ENCODE measurements at regions not wholly inside any gene's neighbourhood (a gene's known extent, or its start where the extent isn't known, plus 50 kb on each side); places are given as distances from the start of the nearest gene placed in this dataset.

- TF ChIP-seq, protein P1, sequence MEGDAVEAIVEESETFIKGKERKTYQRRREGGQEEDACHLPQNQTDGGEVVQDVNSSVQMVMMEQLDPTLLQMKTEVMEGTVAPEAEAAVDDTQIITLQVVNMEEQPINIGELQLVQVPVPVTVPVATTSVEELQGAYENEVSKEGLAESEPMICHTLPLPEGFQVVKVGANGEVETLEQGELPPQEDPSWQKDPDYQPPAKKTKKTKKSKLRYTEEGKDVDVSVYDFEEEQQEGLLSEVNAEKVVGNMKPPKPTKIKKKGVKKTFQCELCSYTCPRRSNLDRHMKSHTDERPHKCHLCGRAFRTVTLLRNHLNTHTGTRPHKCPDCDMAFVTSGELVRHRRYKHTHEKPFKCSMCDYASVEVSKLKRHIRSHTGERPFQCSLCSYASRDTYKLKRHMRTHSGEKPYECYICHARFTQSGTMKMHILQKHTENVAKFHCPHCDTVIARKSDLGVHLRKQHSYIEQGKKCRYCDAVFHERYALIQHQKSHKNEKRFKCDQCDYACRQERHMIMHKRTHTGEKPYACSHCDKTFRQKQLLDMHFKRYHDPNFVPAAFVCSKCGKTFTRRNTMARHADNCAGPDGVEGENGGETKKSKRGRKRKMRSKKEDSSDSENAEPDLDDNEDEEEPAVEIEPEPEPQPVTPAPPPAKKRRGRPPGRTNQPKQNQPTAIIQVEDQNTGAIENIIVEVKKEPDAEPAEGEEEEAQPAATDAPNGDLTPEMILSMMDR (IDR thresholded peaks at IDR 0.05), result no peak
- TF ChIP-seq POLR2A (IDR thresholded peaks at IDR 0.05), result no peak
Measured at GRCh38 chr2:185952100-185952499, 213.5 kb downstream of the FSIP2 start.
